ENCODE measurements at regions not wholly inside any gene's neighbourhood (a gene's known extent, or its start where the extent isn't known, plus 50 kb on each side); places are given as distances from the start of the nearest gene placed in this dataset.

- Histone ChIP-seq H3K79me2 (ENCODE audit: insufficient read depth, low read length) (no peaks in the 10 kb centered on the region), H3K4me3 (ENCODE audit: low read length, poor library complexity, severe bottlenecking) (no peak overlapping the region), H3K27me3 (ENCODE audit: insufficient read depth, low read length, poor library complexity, severe bottlenecking) (no peaks in the 10 kb centered on the region), H2AFZ (ENCODE audit: low read length) (no peak overlapping the region), H3F3A (ENCODE audit: low read depth) (no peaks in the 10 kb centered on the region), H3K4me1 (ENCODE audit: insufficient read depth, low read length, poor library complexity, severe bottlenecking) (peaks cover 5% of the 10 kb centered on the region), H4K20me1 (ENCODE audit: insufficient read depth, low read length, poor library complexity, severe bottlenecking) (no peaks in the 10 kb centered on the region), H3K36me3 (ENCODE audit: insufficient read depth, low read length) (no peaks in the 10 kb centered on the region), H3K4me2 (ENCODE audit: low read depth, low read length, poor library complexity, severe bottlenecking) (no peak overlapping the region), H3K9me2 (replicated peaks; ENCODE audit: low read depth, low read length) (no peaks in the 10 kb centered on the region), H3K9ac (ENCODE audit: low read depth, low read length, poor library complexity, severe bottlenecking) (no peak overlapping the region), H3K9me3 (ENCODE audit: insufficient read depth, low read depth, low read length) (no peaks in the 10 kb centered on the region)
- TF ChIP-seq CTCF (conservative IDR thresholded peaks at IDR 0.05; ENCODE audit: low read length): no peak
- no peak for TF ChIP-seq EZH2phosphoT487 (IDR thresholded peaks at IDR 0.05; ENCODE audit: borderline replicate concordance)
These were observed 98.5 kb downstream of the SNX18 start for GRCh38 chr5:54616031-54616430.

GRCh38 chr5:54615381-54615780 lies 97.8 kb downstream of the SNX18 start:
- no peaks in the 10 kb centered on the region for H3K9me2 ChIP-seq (replicated peaks; ENCODE audit: low read depth, low read length)
- H3K4me2 ChIP-seq (ENCODE audit: low read depth, low read length, poor library complexity, severe bottlenecking): no peak overlapping the region
- no peaks in the 10 kb centered on the region for H3K79me2 ChIP-seq (ENCODE audit: insufficient read depth, low read length)
- no peak overlapping the region for H2AFZ ChIP-seq (ENCODE audit: low read length)
- H3K4me3 ChIP-seq (ENCODE audit: low read length, poor library complexity, severe bottlenecking): no peak overlapping the region
- H3K9me3 ChIP-seq (ENCODE audit: insufficient read depth, low read depth, low read length): no peaks in the 10 kb centered on the region
- H3F3A ChIP-seq (ENCODE audit: low read depth): no peaks in the 10 kb centered on the region; the same call in 1 of the 2 replicates
- H3K4me1 ChIP-seq (ENCODE audit: insufficient read depth, low read length, poor library complexity, severe bottlenecking): peaks cover 10% of the 10 kb centered on the region
- H3K27me3 ChIP-seq (ENCODE audit: insufficient read depth, low read length, poor library complexity, severe bottlenecking): no peaks in the 10 kb centered on the region
- H3K36me3 ChIP-seq (ENCODE audit: insufficient read depth, low read length): no peaks in the 10 kb centered on the region
- no peaks in the 10 kb centered on the region for H4K20me1 ChIP-seq (ENCODE audit: insufficient read depth, low read length, poor library complexity, severe bottlenecking)
- H3K9ac ChIP-seq (ENCODE audit: low read depth, low read length, poor library complexity, severe bottlenecking): no peak overlapping the region
- no peak for TF ChIP-seq EZH2phosphoT487 (IDR thresholded peaks at IDR 0.05; ENCODE audit: borderline replicate concordance)
- no peak for TF ChIP-seq CTCF (conservative IDR thresholded peaks at IDR 0.05; ENCODE audit: low read length)

- Histone ChIP-seq H3K36me3 (ENCODE audit: insufficient read depth, low read length) (no peaks in the 10 kb centered on the region), H3K4me3 (ENCODE audit: low read length, poor library complexity, severe bottlenecking) (no peak overlapping the region), H3K9ac (ENCODE audit: low read depth, low read length, poor library complexity, severe bottlenecking) (no peak overlapping the region), H3K9me3 (ENCODE audit: insufficient read depth, low read depth, low read length) (no peaks in the 10 kb centered on the region; the same call in 1 of the 2 replicates), H3K9me2 (replicated peaks; ENCODE audit: low read depth, low read length) (no peaks in the 10 kb centered on the region), H3K27me3 (ENCODE audit: insufficient read depth, low read length, poor library complexity, severe bottlenecking) (no peaks in the 10 kb centered on the region), H4K20me1 (ENCODE audit: insufficient read depth, low read length, poor library complexity, severe bottlenecking) (no peaks in the 10 kb centered on the region), H3K4me1 (ENCODE audit: insufficient read depth, low read length, poor library complexity, severe bottlenecking) (peaks cover 15% of the 10 kb centered on the region), H2AFZ (ENCODE audit: low read length) (no peak overlapping the region), H3K4me2 (ENCODE audit: low read depth, low read length, poor library complexity, severe bottlenecking) (no peak overlapping the region), H3K79me2 (ENCODE audit: insufficient read depth, low read length) (no peaks in the 10 kb centered on the region), H3F3A (ENCODE audit: low read depth) (no peaks in the 10 kb centered on the region; the same call in 1 of the 2 replicates)
- no peak for TF ChIP-seq CTCF (conservative IDR thresholded peaks at IDR 0.05; ENCODE audit: low read length)
- TF ChIP-seq EZH2phosphoT487 (IDR thresholded peaks at IDR 0.05; ENCODE audit: borderline replicate concordance): no peak
These were observed 95.2 kb downstream of the SNX18 start for GRCh38 chr5:54612711-54613110.

All from Loucy (cell line).